Activated CD4-positive, alpha-beta T cell treated with anti-CD3 and anti-CD28 coated beads for 36 hours (primary cell): ENCODE measurements at regions not wholly inside any gene's neighbourhood (a gene's known extent, or its start where the extent isn't known, plus 50 kb on each side); places are given as distances from the start of the nearest gene placed in this dataset.

Experiments used
- ATAC-seq: fragments of 200-7000 bp; cut with Tn5 transposase; one replicate; pipeline ENCODE4 v1.10.0; 2021; ENCODE audit warnings: mild to moderate bottlenecking, moderate library complexity
- CTCF ChIA-PET: fragments of 350-600 bp; sonication (Branson Sonifier 250); formaldehyde crosslinking; loops from one replicate; lab custom pipeline; 2021; ENCODE audit warnings: antibody characterized with exemption; lab: Charles Lee
- POLR2A ChIA-PET: fragments of 350-600 bp; sonication (Branson Sonifier 250); formaldehyde crosslinking; loops from one replicate; lab custom pipeline; 2021; ENCODE audit warnings: antibody characterized with exemption, inconsistent platforms; lab: Charles Lee
- DNase-seq: peaks from one replicate; pipeline ENCODE4 v3.0.0-alpha.2; 2020
- H3K27ac Mint-ChIP-seq: one replicate; pipeline ENCODE4 v1.8.0; 2021; ENCODE audit warnings: mixed read lengths
- H3K27me3 Mint-ChIP-seq: one replicate; pipeline ENCODE4 v1.8.0; 2021; ENCODE audit warnings: mixed read lengths
- H3K36me3 Mint-ChIP-seq: one replicate; pipeline ENCODE4 v1.8.0; 2021; ENCODE audit warnings: low read depth, mixed read lengths
- H3K4me1 Mint-ChIP-seq: one replicate; pipeline ENCODE4 v1.8.0; 2021; ENCODE audit warnings: mixed read lengths
- H3K4me3 Mint-ChIP-seq: one replicate; pipeline ENCODE4 v1.8.0; 2021; ENCODE audit warnings: mild to moderate bottlenecking, moderate library complexity, mixed read lengths
- H3K9me3 Mint-ChIP-seq: one replicate; pipeline ENCODE4 v1.8.0; 2021; ENCODE audit warnings: low read depth, mixed read lengths
- intact Hi-C, 2 experiments: fragments of 100-400 bp; cut with DNase I in 1 of 2; cut with micrococcal nuclease in 1 of 2; formaldehyde crosslinking; loops; one replicate each; pipeline versions ENCODE4 v1.14.2 to v1.15.1; 2022 to 2024; cut with DNase I, micrococcal nuclease

DNA sequence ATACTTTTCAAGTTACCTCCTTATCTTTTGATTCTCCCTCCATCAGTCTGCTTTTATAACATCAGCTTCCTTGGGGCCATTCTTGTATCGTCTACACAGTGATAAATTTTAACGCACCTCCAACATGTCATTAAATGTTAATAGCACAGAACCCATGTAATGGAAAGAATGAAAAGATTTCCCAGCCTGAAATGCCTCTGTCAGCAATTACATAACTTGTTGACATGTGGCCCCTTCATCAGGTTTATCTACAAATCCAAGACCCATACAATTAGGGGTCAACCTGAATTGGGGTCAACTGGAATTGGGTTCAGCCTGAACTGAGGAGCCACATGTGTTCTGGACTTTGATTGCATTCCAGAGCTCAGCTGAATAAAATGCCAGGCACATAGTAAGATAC is 148.2 kb upstream of the KLF7 start:
- Mint-ChIP-seq H3K27ac (peak overlapping the region; percentile 10), H3K4me3 (no peak overlapping the region), H3K4me1 (peaks cover 46% of the 10 kb centered on the region), H3K27me3 (peaks cover 4% of the 10 kb centered on the region), H3K36me3 (peaks cover 3% of the 10 kb centered on the region), H3K9me3 (no peaks in the 10 kb centered on the region)
- no peak for DNase-seq
- POLR2A ChIA-PET, result no interaction called here
- CTCF ChIA-PET, result interaction anchor here (1.4 kb wide), 1 partner anchor 25 kb away, joined by 3 read pairs; no protein-coding TSS in a partner anchor
- intact Hi-C loops, result loop anchor here in 1 of 2 experiments (5.0 kb wide), 1 partner anchor 147 kb away; the partner anchor contains the start of gene KLF7
- ATAC-seq, result no peak

DNA sequence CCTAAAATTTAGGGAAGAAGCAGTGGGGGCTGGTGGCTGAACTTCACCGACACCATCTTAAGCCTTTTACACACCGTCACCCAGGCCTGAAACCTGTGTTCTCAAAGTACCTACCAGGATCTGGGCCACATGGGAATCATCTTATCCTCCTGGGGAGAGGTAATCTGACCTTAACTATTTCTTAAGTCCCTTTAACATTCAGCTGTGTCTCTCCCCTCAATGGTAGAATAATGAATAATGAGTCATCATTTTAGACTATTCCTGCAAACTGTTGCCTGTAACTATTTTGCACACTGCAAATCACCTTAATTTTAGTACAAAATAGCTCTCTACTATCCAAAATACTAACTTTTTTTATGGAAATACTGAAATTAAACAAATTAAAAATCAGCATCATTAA is 149.4 kb upstream of the KLF7 start:
- peaks cover 42% of the 10 kb centered on the region for H3K4me1 Mint-ChIP-seq
- ChIA-PET POLR2A (no interaction called here), CTCF (interaction anchor here (1.5 kb wide), 1 partner anchor 35 kb away, joined by 3 read pairs; no protein-coding TSS in a partner anchor)
- H3K27me3 Mint-ChIP-seq, result peaks cover 4% of the 10 kb centered on the region
- no peak overlapping the region for H3K4me3 Mint-ChIP-seq
- ATAC-seq (no peak), DNase-seq (no peak)
- peaks cover 3% of the 10 kb centered on the region for H3K36me3 Mint-ChIP-seq
- no peaks in the 10 kb centered on the region for H3K9me3 Mint-ChIP-seq
- H3K27ac Mint-ChIP-seq, result no peak overlapping the region
- intact Hi-C loops, result no loop called here

DNA sequence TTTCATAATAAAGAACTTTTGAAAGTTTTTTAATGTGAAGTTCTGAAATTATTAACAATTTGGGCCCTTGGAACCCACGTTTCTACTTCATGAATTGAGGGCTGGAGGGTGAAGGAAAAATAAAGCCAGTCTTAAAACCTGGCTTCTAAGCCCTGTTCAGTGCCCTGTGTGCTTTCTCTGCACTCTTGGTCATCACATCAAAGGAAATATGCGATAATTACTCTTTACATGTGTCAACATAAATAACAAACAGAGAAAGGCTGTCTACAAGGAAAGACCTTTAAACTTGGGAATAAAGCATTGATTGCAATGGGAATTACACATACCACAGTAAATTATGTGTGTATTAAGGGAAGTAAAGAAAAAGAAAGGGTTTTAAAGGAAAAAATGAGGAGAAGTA is 150.7 kb upstream of the KLF7 start:
- DNase-seq (no peak), ATAC-seq (no peak)
- Mint-ChIP-seq H3K36me3 (peaks cover 3% of the 10 kb centered on the region), H3K9me3 (no peaks in the 10 kb centered on the region), H3K4me1 (peaks cover 34% of the 10 kb centered on the region), H3K27me3 (peaks cover 4% of the 10 kb centered on the region), H3K27ac (peak overlapping the region; percentile 17), H3K4me3 (no peak overlapping the region)
- ChIA-PET CTCF (interaction anchor here (1.1 to 1.5 kb wide), 2 partner anchors 34 to 37 kb away, joined by 3 read pairs; no protein-coding TSS in a partner anchor), POLR2A (no interaction called here)
- intact Hi-C loops, result loop anchor here in 1 of 2 experiments (2.0 kb wide), 2 partner anchors 30 to 76 kb away; no protein-coding TSS in a partner anchor

DNA sequence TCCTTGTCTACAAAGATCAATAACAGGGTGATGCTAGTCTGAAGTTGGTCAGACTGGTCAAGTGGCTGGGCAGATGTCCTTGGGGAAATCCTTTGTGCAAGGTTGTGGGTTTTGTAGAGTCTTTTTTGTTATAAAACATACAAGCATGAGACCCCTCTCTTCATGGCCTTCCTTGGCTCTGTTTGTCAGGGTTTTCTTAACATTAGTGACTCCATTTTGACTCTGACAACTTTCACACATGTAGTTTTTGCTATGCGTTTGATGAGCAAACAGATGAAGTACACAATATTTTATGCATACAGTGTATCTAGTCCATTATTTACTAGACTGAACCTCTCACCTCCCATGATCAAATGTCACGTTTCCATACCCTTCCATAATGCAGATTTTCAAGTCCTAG is 151.2 kb upstream of the KLF7 start:
- ChIA-PET CTCF (interaction anchor here (1.1 kb wide), 1 partner anchor 35 kb away, joined by 3 read pairs; no protein-coding TSS in a partner anchor), POLR2A (no interaction called here)
- Mint-ChIP-seq H3K4me1 (peaks cover 30% of the 10 kb centered on the region), H3K4me3 (no peak overlapping the region), H3K27me3 (peaks cover 4% of the 10 kb centered on the region), H3K9me3 (no peaks in the 10 kb centered on the region), H3K36me3 (peaks cover 2% of the 10 kb centered on the region), H3K27ac (peak overlapping the region; percentile 17)
- ATAC-seq (no peak), DNase-seq (no peak)
- intact Hi-C loops, result loop anchor here (1.0 to 2.0 kb wide), 4 partner anchors 10 to 76 kb away; no protein-coding TSS in a partner anchor

DNA sequence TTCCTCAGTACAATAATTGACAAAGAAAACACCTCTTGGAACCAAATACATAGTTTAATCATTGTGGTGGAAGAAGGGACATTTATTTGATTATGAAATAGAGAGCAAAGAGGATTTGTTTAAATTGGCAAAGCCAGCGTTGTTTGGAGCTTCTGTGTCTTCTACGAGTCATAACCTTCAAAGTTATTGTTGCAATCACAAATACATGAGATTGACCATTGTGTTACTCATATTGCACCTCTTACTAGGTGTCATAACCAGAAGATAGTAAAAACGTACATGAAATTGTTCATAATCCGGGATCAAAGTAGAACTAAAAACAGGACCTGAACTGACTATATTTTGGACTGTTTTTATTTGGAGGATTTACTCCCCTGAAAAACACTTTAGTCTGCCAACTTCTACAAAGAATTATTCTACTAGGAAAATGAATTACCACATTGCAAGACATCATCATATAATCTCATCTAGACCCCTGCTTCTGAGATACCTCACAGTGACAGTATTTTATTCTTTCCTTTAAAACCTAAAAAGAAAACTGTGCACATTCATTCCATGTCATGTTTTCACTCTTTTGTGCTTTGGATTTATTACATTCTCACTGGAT is 151.7 kb upstream of the KLF7 start:
- Mint-ChIP-seq H3K9me3 (no peaks in the 10 kb centered on the region), H3K4me3 (no peak overlapping the region), H3K4me1 (peaks cover 24% of the 10 kb centered on the region), H3K27ac (peak overlapping the region; percentile 58), H3K27me3 (peaks cover 4% of the 10 kb centered on the region), H3K36me3 (no peaks in the 10 kb centered on the region)
- ChIA-PET CTCF (no interaction called here), POLR2A (no interaction called here)
- intact Hi-C loops, result loop anchor here (1.0 to 2.0 kb wide), 4 partner anchors 10 to 77 kb away; no protein-coding TSS in a partner anchor
- peak; percentile 79 for ATAC-seq
- no peak for DNase-seq

DNA sequence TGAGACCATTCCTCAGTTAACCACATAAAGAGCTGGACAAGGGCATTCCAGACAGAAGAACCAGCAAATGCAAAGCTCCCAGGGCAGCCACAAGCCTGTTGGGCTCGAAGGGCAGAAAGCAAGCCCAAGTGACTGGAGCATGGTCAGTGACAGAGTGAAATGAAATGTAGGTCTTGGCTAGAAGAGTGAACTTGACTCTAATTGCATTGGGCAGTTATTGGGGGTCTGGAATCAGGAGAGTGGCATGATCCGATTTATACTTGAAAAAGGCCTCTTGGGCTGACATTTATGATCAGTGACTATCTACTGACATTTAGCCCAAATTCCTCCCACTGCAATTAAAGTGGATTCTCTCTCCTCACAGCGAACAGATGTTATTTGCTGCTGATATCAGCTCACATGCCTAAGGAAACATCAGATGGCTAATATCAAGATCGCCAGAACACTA is 152.5 kb upstream of the KLF7 start:
- Mint-ChIP-seq H3K27me3 (peaks cover 4% of the 10 kb centered on the region), H3K27ac (peak overlapping the region; percentile 58), H3K4me1 (peaks cover 22% of the 10 kb centered on the region), H3K9me3 (no peaks in the 10 kb centered on the region), H3K4me3 (no peak overlapping the region), H3K36me3 (no peaks in the 10 kb centered on the region)
- POLR2A ChIA-PET, result no interaction called here
- CTCF ChIA-PET, result interaction anchor here (0.7 kb wide), 1 partner anchor 190 kb away, joined by 3 read pairs; no protein-coding TSS in a partner anchor
- intact Hi-C loops, result no loop called here
- DNase-seq, result no peak
- ATAC-seq, result no peak

DNA sequence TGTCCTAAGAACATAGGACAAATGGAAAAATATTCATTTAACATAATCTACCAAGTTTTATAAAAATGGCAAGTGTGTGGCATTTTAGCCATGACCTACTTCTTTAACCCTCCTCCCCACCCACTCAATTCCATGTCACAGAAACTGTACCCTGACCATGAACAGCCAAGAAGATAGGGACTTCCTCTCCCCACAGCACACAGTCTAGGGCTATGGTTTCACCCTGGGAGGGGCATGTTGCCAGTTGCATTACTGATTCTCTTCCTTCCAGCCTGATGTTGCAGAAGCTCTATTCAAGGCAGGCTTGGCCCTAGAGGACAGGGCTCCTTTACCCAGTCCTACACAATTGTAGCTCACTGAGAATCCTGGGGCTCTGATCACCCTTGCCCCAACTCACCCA is 153.6 kb upstream of the KLF7 start:
- intact Hi-C loops, result no loop called here
- Mint-ChIP-seq H3K27me3 (peaks cover 4% of the 10 kb centered on the region), H3K9me3 (no peaks in the 10 kb centered on the region), H3K36me3 (no peaks in the 10 kb centered on the region), H3K4me3 (no peak overlapping the region), H3K4me1 (peaks cover 22% of the 10 kb centered on the region), H3K27ac (no peak overlapping the region)
- ATAC-seq (peak; percentile 36), DNase-seq (no peak)
- POLR2A ChIA-PET, result no interaction called here
- CTCF ChIA-PET, result interaction anchor here (0.6 kb wide), 1 partner anchor 134 kb away, joined by 3 read pairs; no protein-coding TSS in a partner anchor

DNA sequence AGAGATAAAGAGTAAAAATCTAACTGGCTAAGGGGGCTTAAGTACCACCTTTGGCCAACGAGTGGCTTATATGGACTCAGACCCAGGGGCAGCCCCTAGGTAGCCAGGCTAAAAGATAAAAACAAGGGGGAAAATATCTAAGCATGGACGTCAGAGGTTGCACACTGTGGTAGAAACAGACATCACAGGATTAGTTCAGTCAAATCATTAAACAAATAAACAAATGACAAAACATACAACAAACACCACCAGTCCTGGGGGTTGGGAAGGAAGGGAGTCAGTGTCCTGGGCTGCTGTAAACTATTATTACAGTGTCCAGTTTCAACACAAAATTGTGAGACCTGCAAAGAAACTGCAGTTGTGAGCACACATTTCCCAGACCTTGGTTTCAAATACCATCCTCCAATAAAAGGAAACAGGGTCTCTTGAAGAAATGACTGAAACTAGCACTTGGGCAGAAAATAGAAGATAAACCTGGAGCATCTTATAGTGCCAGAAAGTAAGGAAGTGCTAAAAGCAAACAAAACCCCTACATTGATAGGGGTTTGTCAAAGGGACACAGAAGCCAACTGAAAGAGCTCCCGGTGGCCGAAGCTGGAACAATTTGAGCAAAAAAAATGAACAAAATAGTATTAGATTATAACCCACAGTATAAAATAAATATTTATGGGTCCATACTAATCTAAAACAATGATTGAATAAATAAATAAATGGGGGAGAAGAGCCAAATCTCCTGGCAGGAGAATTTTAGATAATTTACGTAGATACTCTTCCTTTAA is 154.8 kb upstream of the KLF7 start:
- Mint-ChIP-seq H3K9me3 (no peaks in the 10 kb centered on the region), H3K27me3 (peaks cover 4% of the 10 kb centered on the region), H3K27ac (no peak overlapping the region), H3K4me3 (no peak overlapping the region), H3K4me1 (peaks cover 22% of the 10 kb centered on the region), H3K36me3 (no peaks in the 10 kb centered on the region)
- ChIA-PET CTCF (interaction anchor here (0.7 to 1.6 kb wide), 2 partner anchors 9 to 36 kb away, joined by 3 to 6 read pairs; no protein-coding TSS in a partner anchor), POLR2A (no interaction called here)
- DNase-seq (no peak), ATAC-seq (no peak)
- intact Hi-C loops, result no loop called here

DNA sequence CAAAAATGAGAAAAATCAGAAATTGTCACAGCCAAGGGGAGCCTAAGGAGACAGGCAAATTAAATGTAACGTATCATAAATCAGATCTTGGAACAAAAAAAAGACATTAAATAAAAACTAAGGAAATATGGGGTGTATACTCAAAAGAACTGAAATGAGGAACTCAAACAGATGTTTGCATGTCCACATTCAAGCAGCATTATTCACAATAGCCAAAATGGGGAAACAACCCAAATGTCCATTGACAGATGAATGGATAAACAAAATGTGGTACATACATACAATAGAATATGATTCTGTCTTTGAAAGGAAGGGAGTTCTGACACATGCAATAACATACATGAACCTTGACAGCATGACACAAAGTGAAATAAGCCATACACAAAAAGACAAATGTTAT is 155.8 kb upstream of the KLF7 start:
- intact Hi-C loops, result no loop called here
- ChIA-PET POLR2A (interaction anchor here (0.6 kb wide), 1 partner anchor 24 kb away, joined by 3 read pairs; no protein-coding TSS in a partner anchor), CTCF (no interaction called here)
- DNase-seq (no peak), ATAC-seq (no peak)
- Mint-ChIP-seq H3K27me3 (peaks cover 4% of the 10 kb centered on the region), H3K4me3 (no peak overlapping the region), H3K9me3 (no peaks in the 10 kb centered on the region), H3K36me3 (no peaks in the 10 kb centered on the region), H3K27ac (no peak overlapping the region), H3K4me1 (peaks cover 22% of the 10 kb centered on the region)

DNA sequence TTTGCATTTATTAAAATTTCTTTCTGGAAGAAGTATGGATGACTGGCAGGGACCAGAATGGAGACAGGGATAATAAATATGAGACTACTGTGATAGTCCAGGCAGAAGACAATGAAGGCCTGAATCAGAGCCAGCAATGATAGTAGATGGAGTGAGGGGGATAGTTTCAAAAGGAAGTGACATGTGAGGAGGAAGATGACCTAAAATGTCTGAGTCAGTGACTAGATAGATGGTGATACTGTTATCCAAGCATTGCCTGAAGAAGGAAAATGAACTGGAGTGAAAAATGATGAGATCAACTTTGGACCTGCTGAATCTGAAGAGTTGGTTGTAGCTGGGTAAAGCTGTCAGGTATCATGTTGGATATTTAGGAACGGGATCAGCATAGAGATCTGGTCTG is 158.3 kb upstream of the KLF7 start:
- Mint-ChIP-seq H3K27me3 (no peaks in the 10 kb centered on the region), H3K27ac (no peak overlapping the region), H3K9me3 (no peaks in the 10 kb centered on the region), H3K4me1 (peaks cover 15% of the 10 kb centered on the region), H3K36me3 (no peaks in the 10 kb centered on the region), H3K4me3 (no peak overlapping the region)
- no peak for DNase-seq
- intact Hi-C loops, result no loop called here
- ATAC-seq, result no peak
- POLR2A ChIA-PET, result no interaction called here
- CTCF ChIA-PET, result no interaction called here

DNA sequence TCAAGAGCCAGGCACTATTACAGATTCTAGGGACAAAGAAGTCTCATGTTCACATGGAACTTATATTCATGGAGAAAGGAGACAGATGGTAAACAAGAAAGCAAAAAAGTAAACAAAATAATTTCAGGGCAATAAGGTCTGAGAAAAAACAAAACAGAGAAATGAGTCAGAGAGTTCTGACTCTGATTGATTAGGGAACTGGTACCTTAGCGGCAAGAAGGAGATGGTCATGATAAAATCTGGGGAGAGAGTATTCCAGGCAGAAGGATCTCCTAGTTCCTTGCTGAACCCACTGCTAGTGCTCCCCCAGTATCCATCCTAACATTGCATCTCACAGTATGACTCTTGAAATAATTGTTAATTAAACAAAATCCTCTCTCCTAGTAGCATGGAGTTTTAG is 161.8 kb upstream of the KLF7 start:
- H3K4me3 Mint-ChIP-seq, result no peak overlapping the region
- H3K9me3 Mint-ChIP-seq, result no peaks in the 10 kb centered on the region
- peaks cover 3% of the 10 kb centered on the region for H3K36me3 Mint-ChIP-seq
- DNase-seq (no peak), ATAC-seq (no peak)
- intact Hi-C loops, result loop anchor here (1.0 to 5.0 kb wide), 2 partner anchors 10 to 145 kb away; no protein-coding TSS in a partner anchor
- ChIA-PET CTCF (no interaction called here), POLR2A (no interaction called here)
- H3K27ac Mint-ChIP-seq, result no peak overlapping the region
- no peaks in the 10 kb centered on the region for H3K27me3 Mint-ChIP-seq
- H3K4me1 Mint-ChIP-seq, result peaks cover 48% of the 10 kb centered on the region
